ENCODE measurements at regions not wholly inside any gene's neighbourhood (a gene's known extent, or its start where the extent isn't known, plus 50 kb on each side); places are given as distances from the start of the nearest gene placed in this dataset.

DNA sequence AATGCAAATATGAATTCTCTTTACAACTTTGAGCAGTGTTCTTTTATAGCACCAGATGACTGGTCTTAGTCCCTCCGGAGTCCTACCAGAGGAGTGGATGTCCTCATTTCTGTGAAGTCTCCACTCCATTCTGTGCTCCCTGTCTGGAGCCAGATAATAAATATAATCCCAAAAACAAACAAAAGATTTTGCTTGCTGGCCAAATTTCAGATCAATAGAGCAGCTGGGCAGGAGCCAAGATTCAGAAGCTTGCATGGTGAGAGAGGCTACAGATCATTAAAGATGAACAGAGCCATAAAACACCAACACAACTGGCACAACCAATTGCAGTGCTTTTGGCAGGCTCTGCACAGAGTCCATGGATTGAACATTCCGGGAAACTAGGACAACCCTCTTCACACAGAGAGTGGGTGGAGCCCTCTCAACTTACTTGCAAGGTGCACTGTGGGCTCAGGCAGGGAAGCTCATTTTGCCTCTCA, 231.5 kb upstream of the SNX7 start:
- Histone ChIP-seq H3K27ac (ENCODE audit: control insufficient read depth, insufficient read depth) (no peak overlapping the region), H2AFZ (ENCODE audit: control insufficient read depth, low read depth, low read length) (no peak overlapping the region), H3K9ac (ENCODE audit: control insufficient read depth, insufficient read depth, low read length) (no peak overlapping the region), H3K79me2 (ENCODE audit: control insufficient read depth, insufficient read depth, low read length) (no peaks in the 10 kb centered on the region), H3K27me3 (replicated peaks in 1 of 2; ENCODE audit: control insufficient read depth in 2 of 2, insufficient read depth in 2 of 2, low read length in 1 of 2) (no peaks in the 10 kb centered on the region), H3K4me3 (no peak overlapping the region), H4K20me1 (ENCODE audit: control insufficient read depth, insufficient read depth) (no peaks in the 10 kb centered on the region), H3K4me2 (ENCODE audit: control insufficient read depth, insufficient read depth) (no peak overlapping the region), H3K36me3 (ENCODE audit: control insufficient read depth in 2 of 2, insufficient read depth in 2 of 2, low read length in 1 of 2) (no peaks in the 10 kb centered on the region), H3K4me1 (ENCODE audit: control insufficient read depth, insufficient read depth, low read length) (no peaks in the 10 kb centered on the region), H3K9me3 (replicated peaks; ENCODE audit: control insufficient read depth, insufficient read depth, low read length) (no peaks in the 10 kb centered on the region)
- ChIA-PET CTCF (no interaction called here), POLR2A (no interaction called here), SMC1A (ENCODE audit: uncharacterized antibody, unreplicated experiment) (no interaction called here), RAD21 (ENCODE audit: unreplicated experiment) (no interaction called here)
- DNase-seq (ENCODE audit: low read depth, low spot score), result no peak
- FAIRE-seq, result no peak
- intact Hi-C loops (cut with micrococcal nuclease; ENCODE audit: unreplicated experiment), result no loop called here
- BruUV-seq (replicated peaks), result no TSS peak
- in situ Hi-C loops (cut with MboI), result no loop called here
- TF ChIP-seq LARP7 (IDR thresholded peaks at IDR 0.05) (no peak), CREB1 (IDR thresholded peaks at IDR 0.05; ENCODE audit: low read depth) (no peak), ATF3 (IDR thresholded peaks at IDR 0.05; ENCODE audit: borderline replicate concordance, extremely low read depth, low read depth, low read length) (no peak), CUX1 (IDR thresholded peaks at IDR 0.05; ENCODE audit: insufficient replicate concordance, low read depth, low read length) (no peak), SUZ12 (IDR thresholded peaks at IDR 0.05; ENCODE audit: unreplicated experiment) (no peak), SMARCA5 (IDR thresholded peaks at IDR 0.05) (no peak)
- TF ChIP-seq, protein P1, sequence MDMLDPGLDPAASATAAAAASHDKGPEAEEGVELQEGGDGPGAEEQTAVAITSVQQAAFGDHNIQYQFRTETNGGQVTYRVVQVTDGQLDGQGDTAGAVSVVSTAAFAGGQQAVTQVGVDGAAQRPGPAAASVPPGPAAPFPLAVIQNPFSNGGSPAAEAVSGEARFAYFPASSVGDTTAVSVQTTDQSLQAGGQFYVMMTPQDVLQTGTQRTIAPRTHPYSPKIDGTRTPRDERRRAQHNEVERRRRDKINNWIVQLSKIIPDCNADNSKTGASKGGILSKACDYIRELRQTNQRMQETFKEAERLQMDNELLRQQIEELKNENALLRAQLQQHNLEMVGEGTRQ (IDR thresholded peaks at IDR 0.05; ENCODE audit: borderline replicate concordance, low read depth, low read length), result no peak
- ATAC-seq, result no peak
- 22% methylated on average over 2 of the region's 2 CpGs for WGBS (ENCODE audit: insufficient coverage, insufficient replicate concordance, low lambda C conversion rate, missing lambda C conversion rate)

All from GM12878 (cell line).